Umbilical cord (tissue), 1 donor: ENCODE measurements at regions not wholly inside any gene's neighbourhood (a gene's known extent, or its start where the extent isn't known, plus 50 kb on each side); places are given as distances from the start of the nearest gene placed in this dataset.

Experiments
- DNase-seq: peaks from one replicate; pipeline ENCODE4 v3.0.0-alpha.2; 2015; ENCODE audit warnings: low spot score

DNA sequence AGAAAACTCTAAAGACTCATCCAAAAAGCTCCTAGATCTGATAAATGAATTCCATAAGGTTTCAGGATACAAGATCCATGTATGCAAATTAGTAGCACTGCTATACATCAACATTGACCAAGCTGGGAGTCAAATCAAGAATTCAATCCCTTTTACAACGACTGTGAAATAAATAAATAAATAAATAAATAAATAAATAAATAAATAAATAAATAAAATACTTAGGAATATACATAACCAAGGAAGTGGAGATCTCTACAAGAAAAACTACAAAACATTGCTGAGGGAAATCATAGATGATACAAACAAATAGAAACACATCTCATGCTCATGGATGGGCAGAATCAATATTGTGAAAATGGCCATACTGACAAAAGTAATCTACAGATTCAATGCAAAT, 132.0 kb upstream of the NRSN1 start:
- no peak for DNase-seq

DNA sequence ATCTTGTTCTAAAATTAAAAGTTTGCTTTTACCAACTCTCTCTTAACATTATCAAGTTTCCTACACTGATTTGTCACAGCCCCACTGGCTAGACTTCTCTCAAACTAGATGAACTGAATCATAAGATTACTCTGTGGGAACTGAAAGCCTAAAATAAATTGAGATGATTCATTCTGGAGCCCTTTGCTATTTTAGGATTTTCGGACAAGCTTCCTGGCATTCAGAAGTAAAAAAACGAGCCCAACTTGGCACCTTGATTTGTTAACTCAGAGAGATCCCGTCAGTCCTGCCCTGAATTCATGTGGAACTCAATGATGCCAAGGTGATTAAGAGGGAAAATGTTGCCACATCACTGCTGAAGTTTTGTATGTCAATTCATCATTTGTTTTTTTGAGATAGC, 122.0 kb upstream of the NRSN1 start:
- peak; percentile 1 for DNase-seq

DNA sequence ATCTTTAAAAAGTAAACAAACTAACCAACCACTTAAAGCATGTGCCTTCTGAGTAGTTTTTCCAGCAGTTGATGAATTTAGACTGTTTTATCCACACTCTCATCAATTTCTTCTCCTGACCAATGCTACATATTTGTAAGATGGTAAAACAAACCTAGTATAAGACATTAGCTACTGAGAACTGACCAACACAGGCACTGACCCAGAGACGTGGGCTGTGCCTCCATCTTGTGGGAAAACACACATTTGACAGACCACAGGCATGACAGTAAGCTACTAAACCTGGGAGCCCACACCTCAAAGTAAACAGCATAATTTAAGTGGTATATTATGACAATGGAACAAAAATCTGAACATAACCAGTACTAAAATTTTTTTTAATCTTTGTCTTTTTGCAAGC, 121.4 kb upstream of the NRSN1 start:
- no peak for DNase-seq

- no peak for DNase-seq
Measured at GRCh38 chr6:24006254-24006653, 119.8 kb upstream of the NRSN1 start.

- no peak for DNase-seq
Measured at GRCh38 chr6:24009319-24009718, 116.7 kb upstream of the NRSN1 start.

- no peak for DNase-seq
Measured at GRCh38 chr6:24010133-24010532, 115.9 kb upstream of the NRSN1 start.

DNA sequence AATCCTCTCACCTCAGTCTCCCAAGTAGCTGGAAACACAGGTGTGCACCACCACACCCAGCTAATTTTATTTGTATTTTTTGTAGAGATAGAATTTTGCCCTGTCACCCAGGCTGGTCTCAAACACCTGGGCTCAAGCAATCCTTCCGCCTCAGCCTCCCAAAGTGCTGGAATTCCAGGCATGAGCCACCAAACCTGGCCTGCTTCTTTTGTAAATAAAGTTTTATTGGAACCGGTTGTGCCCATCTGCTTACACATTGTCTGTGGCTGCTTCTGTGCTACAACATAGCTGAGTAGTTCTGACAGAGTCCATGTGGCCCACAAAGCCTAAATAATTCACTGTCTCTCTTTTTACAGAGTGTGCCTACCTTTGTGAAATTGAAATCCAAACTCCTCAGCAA, 109.7 kb upstream of the NRSN1 start:
- no peak for DNase-seq

- no peak for DNase-seq
Measured at GRCh38 chr6:24016857-24017256, 109.2 kb upstream of the NRSN1 start.

DNA sequence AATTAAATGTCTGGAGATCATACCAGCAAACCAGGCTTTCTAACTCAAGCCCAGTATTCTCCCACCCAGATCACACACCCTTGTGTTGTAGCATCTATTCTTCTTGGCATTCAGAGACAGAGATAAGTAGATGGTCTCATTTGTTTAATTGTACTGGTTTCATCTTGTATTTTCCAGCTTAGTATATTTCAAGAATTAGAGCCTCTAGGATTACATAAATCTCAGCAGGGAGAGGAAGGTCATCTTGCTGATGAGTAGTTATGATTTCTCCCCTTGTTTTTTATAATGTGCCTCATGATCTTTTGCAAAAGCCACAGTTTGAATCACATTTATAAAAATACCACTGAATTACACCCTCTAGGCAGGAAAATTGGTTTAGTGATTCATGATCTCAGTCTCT, 106.6 kb upstream of the NRSN1 start:
- DNase-seq = no peak

- no peak for DNase-seq
Measured at GRCh38 chr6:24019830-24020229, 106.2 kb upstream of the NRSN1 start.

GRCh38 chr6:24026050-24026449, 100.0 kb upstream of the NRSN1 start:
- no peak for DNase-seq

DNA sequence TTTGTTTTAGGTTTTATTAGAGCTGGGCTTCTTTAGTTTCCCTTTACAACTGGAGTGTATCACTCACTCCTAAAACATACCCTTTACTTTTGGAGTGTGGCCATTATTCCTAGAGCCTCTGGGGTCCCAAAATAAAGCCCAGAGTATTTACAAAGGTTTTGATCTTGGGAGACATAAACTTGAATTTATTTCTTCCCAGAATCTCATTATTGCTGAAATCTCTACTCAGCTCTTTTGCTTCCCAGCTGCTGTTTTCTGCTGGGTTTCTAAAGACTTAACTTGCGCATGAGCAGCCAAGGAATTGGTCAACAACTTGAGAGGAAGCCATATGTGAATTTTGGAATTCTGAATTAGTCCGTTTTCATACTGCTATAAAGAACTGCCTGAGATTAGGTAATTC, 94.5 kb upstream of the NRSN1 start:
- DNase-seq = peak; percentile 2

DNA sequence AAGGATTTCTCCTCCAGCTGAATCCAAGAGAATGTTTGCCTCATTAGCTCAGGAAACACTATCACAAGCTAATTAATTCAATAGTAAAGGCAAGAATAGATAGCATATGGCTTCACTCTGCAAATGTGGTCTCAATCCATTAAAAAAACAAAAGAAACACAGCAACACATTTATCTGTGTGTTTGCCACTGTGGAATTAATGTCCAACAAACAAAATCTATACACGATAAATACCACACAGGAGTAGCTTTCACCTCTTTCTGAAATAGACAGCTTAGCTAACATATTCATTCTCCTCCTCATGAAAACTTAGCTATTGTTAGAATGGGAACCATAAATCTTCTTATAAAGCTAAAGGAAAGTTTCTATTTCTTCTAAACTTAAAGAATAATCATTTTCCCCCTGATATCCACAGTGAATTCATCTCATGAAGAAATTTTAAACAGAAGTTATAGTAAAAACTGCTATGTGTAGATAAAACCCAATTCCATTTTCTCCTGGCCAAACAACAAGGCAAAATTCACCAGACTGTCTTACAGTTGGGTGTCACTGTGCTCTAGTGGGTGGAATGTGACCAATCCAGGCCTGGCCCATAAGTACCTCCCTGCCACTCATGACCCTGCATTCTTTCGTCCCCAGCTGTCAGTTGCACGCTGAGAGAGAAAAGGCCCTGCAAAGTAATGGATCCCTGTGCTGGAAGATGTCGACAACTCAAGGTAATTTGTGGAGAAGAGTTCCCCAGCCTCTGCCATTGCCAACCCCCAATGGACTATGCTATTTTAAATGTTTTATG, 92.9 kb upstream of the NRSN1 start:
- DNase-seq = peak; percentile 7

GRCh38 chr6:24043848-24044247, 82.2 kb upstream of the NRSN1 start:
- no peak for DNase-seq

GRCh38 chr6:24051942-24052589, 73.9 kb upstream of the NRSN1 start:
- DNase-seq = no peak

GRCh38 chr6:24052590-24052961, 73.4 kb upstream of the NRSN1 start:
- DNase-seq = peak; percentile 7

DNA sequence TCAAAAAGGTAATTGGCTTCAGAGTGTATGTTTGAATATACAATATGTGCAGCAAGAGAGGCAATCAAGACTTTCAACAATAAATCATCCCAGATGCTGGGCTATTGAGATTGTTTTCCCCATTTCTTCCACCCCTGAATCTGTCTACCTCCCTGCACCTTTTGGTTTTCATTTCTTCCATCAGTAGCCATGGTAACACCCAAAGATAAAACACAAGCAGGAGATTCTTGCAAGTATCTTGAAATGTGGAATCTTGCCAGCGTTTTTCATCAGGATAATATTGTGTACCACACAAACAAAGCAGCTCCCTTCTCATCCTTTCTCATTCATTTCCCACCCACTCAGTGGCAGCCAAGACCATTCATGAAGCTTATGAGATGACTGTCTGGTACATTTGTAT, 73.0 kb upstream of the NRSN1 start:
- peak; percentile 1 for DNase-seq

- no peak for DNase-seq
Measured at GRCh38 chr6:24054388-24054787, 71.6 kb upstream of the NRSN1 start.

DNA sequence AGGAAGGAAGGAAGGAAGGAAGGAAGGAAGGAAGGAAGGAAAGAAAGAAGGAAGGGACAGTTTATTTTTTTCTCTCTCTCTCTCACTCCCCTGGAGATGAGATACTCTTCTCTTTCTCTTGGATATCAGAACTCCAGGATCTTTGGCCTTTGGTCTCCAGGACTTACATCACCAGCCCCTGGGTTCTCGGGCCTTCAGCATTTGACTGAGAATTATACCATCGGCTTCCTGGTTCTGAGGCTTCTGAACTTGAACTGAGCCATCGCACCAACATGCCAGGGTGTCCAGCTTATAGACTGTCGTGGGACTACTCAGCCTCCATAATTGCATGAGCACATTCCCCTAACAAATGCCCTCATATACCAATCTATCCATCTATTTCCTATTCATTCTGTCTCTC, 69.4 kb upstream of the NRSN1 start:
- DNase-seq = no peak

DNA sequence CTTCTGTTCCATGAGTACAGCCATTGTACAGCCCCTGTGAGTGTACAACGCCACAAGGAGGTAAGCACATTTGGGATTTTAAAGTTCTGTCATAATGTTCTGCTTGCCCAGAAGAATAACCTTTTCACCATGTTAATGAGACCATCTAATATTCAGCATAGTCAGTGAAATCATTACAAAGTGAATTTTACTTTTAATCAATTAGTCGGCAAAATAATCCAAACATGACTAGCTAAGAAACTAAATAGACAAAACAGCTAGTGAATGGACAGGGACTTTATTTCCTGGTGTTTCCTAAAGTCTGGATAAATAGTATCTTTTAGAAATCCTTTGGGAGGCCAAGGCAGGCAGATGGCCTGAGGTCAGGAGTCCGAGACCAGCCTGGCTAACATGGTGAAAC, 69.0 kb upstream of the NRSN1 start:
- DNase-seq = no peak

DNA sequence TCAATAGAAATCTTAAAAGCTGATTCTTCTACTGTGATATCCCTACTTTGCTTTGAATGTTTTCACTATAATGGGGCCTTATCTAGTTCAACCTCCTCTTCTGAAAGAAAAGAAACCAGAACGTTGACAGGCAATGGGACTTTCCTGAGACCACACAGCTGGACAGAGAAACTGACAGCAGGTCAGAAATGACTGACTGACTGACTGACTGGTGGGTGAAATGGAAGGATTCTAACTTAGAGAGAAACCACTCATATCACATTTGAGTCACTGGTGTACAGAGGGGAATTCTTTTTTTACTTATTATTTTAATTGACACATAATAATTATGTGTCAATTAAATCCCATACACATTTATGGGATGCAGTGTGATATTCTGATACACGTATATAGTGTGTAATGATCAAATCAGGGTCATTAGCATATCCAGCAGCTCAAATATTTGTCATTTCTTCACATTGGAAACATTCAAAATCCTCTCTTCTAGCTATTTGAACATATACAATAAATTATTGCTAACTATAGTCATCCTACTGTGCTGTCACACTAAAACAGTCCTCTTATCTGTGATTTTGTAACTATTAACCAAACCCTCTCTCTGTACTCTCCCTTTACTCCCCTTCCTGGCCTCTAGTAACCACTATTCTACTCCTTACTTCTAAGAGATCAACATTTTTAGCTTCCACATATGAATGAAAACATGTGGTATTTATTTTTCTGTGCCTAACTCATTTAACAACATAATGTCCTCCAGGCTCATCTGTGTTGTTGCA, 64.8 kb upstream of the NRSN1 start:
- no peak for DNase-seq

DNA sequence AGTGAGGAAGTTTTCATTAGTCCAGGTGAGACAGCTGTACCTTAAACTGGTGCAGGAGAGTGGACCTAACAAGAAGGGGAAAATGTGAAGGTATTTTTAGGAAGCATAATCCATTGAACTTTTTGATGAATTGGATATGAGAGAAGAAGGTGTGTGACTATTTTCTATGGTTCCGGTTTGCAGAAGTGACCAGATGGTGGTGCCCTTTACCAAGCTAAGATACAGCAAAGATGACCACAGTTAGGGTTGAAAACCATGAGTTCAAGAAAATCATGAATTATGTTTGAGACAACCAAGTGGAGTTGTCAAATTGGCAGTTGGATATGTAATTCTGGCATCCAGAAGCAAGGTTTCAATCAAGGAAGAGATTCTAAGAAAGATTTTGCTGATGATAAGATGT, 61.9 kb upstream of the NRSN1 start:
- peak; percentile 8 for DNase-seq

DNA sequence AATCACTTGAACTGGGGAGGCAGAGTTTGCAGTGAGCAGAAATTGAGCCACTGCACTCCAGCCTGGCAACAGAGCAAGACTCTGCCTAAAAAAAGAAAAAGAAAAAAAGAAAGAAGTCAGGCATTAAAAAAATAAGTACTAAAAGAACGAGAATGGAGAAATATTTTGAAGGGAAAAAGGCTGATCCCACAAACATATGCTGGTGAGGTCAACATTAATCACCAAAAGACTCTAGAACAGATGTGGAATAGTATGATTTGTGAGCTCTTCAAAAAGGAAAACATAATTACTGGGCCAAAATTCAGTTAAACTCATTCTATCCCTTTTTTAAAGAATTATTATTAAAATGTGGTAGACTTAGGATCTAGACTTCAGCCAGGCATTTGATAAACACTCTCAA, 61.2 kb upstream of the NRSN1 start:
- DNase-seq = no peak
